ENCODE measurements at regions not wholly inside any gene's neighbourhood (a gene's known extent, or its start where the extent isn't known, plus 50 kb on each side); places are given as distances from the start of the nearest gene placed in this dataset.

GRCh38 chr2:160672211-160672610 is 178.6 kb upstream of the RBMS1 start:
- no peak for DNase-seq (ENCODE audit: low read depth, low spot score)

GRCh38 chr2:160674146-160674750 is 180.6 kb upstream of the RBMS1 start:
- DNase-seq (ENCODE audit: low read depth, low spot score), result no peak

GRCh38 chr2:160679686-160680085 is 186.1 kb upstream of the RBMS1 start:
- no peak for DNase-seq (ENCODE audit: low read depth, low spot score)

GRCh38 chr2:160680294-160680693 is 186.7 kb upstream of the RBMS1 start:
- no peak for DNase-seq (ENCODE audit: low read depth, low spot score)

GRCh38 chr2:160680974-160681373 is 187.4 kb upstream of the RBMS1 start:
- DNase-seq (ENCODE audit: low read depth, low spot score), result no peak

GRCh38 chr2:160683206-160683605 is 189.6 kb upstream of the RBMS1 start:
- DNase-seq (ENCODE audit: low read depth, low spot score), result no peak

GRCh38 chr2:160687629-160688028 is 194.0 kb upstream of the RBMS1 start:
- DNase-seq (ENCODE audit: low read depth, low spot score), result no peak

- no peak for DNase-seq (ENCODE audit: low read depth, low spot score)
Observed at GRCh38 chr2:160689441-160689840, 195.8 kb upstream of the RBMS1 start.

- no peak for DNase-seq (ENCODE audit: low read depth, low spot score)
Observed at GRCh38 chr2:160694221-160694620, 200.6 kb upstream of the RBMS1 start.

- DNase-seq (ENCODE audit: low read depth, low spot score), result no peak
Observed at GRCh38 chr2:160694631-160695030, 201.0 kb upstream of the RBMS1 start.

GRCh38 chr2:160695402-160696086 is 201.9 kb upstream of the RBMS1 start:
- no peak for DNase-seq (ENCODE audit: low read depth, low spot score)

GRCh38 chr2:160696087-160696452 is 202.5 kb upstream of the RBMS1 start:
- no peak for DNase-seq (ENCODE audit: low read depth, low spot score)

GRCh38 chr2:160697817-160698216 is 204.2 kb upstream of the RBMS1 start:
- no peak for DNase-seq (ENCODE audit: low read depth, low spot score)

GRCh38 chr2:160700021-160700814 is 206.6 kb upstream of the RBMS1 start:
- DNase-seq (ENCODE audit: low read depth, low spot score), result no peak

- DNase-seq (ENCODE audit: low read depth, low spot score), result no peak
Observed at GRCh38 chr2:160701822-160702221, 208.2 kb upstream of the RBMS1 start.

- no peak for DNase-seq (ENCODE audit: low read depth, low spot score)
Observed at GRCh38 chr2:160702754-160703153, 209.1 kb upstream of the RBMS1 start.

GRCh38 chr2:160703648-160704585 is 210.3 kb upstream of the RBMS1 start:
- DNase-seq (ENCODE audit: low read depth, low spot score), result no peak

GRCh38 chr2:160715428-160715827 is 221.8 kb upstream of the RBMS1 start:
- no peak for DNase-seq (ENCODE audit: low read depth, low spot score)

- no peak for DNase-seq (ENCODE audit: low read depth, low spot score)
Observed at GRCh38 chr2:160719116-160719515, 225.5 kb upstream of the RBMS1 start.

GRCh38 chr2:160720098-160720497 is 226.5 kb upstream of the RBMS1 start:
- no peak for DNase-seq (ENCODE audit: low read depth, low spot score)

Measured in iPS DF 19.7 (cell line).